ENCODE measurements at regions not wholly inside any gene's neighbourhood (a gene's known extent, or its start where the extent isn't known, plus 50 kb on each side); places are given as distances from the start of the nearest gene placed in this dataset.

- no peak for TF ChIP-seq CTCF (IDR thresholded peaks at IDR 0.05)
- TF ChIP-seq EZH2 (IDR thresholded peaks at IDR 0.05; ENCODE audit: borderline replicate concordance, insufficient read depth, low read depth, low read length, poor library complexity, severe bottlenecking), result no peak
Observed at GRCh38 chrX:9340598-9341290, 124.1 kb upstream of the TBL1X start.

All from B cell (primary cell).